ENCODE measurements at regions not wholly inside any gene's neighbourhood (a gene's known extent, or its start where the extent isn't known, plus 50 kb on each side); places are given as distances from the start of the nearest gene placed in this dataset.

DNA sequence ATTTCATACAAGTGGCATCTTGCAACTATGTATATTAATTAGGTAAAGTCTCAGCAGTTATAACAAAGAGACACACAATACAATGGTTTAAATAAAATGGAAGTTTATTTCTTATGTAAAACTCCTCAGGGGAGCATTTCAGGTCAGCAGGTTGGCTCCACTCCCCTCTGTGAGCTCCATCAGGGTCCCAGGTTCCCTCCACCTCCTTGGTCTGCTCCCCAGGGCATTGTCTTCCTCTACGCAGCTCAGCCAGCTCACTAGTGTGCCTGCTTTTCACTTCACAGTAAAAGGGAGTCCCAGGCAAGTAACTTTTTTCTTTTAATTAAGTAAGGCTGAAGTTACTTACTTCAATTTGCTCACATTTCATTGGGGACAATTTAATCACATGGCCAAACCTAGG, 135.3 kb upstream of the FNDC3A start:
- TF ChIP-seq YY1 (IDR thresholded peaks at IDR 0.05; ENCODE audit: low read depth) (no peak), MEF2A (IDR thresholded peaks at IDR 0.05; ENCODE audit: borderline replicate concordance, low read depth) (no peak), RFX5 (IDR thresholded peaks at IDR 0.05; ENCODE audit: low read length) (no peak), POLR2AphosphoS5 (IDR thresholded peaks at IDR 0.05; ENCODE audit: low read depth, low read length) (no peak), FOXM1 (IDR thresholded peaks at IDR 0.05; ENCODE audit: low read depth) (no peak), GABPA (IDR thresholded peaks at IDR 0.05; ENCODE audit: low read depth) (no peak), RAD21 (IDR thresholded peaks at IDR 0.05; ENCODE audit: low read length) (no peak), NRF1 (IDR thresholded peaks at IDR 0.05; ENCODE audit: low read depth, low read length) (no peak), ELF1 (IDR thresholded peaks at IDR 0.05) (no peak)
- TF ChIP-seq, protein P1, sequence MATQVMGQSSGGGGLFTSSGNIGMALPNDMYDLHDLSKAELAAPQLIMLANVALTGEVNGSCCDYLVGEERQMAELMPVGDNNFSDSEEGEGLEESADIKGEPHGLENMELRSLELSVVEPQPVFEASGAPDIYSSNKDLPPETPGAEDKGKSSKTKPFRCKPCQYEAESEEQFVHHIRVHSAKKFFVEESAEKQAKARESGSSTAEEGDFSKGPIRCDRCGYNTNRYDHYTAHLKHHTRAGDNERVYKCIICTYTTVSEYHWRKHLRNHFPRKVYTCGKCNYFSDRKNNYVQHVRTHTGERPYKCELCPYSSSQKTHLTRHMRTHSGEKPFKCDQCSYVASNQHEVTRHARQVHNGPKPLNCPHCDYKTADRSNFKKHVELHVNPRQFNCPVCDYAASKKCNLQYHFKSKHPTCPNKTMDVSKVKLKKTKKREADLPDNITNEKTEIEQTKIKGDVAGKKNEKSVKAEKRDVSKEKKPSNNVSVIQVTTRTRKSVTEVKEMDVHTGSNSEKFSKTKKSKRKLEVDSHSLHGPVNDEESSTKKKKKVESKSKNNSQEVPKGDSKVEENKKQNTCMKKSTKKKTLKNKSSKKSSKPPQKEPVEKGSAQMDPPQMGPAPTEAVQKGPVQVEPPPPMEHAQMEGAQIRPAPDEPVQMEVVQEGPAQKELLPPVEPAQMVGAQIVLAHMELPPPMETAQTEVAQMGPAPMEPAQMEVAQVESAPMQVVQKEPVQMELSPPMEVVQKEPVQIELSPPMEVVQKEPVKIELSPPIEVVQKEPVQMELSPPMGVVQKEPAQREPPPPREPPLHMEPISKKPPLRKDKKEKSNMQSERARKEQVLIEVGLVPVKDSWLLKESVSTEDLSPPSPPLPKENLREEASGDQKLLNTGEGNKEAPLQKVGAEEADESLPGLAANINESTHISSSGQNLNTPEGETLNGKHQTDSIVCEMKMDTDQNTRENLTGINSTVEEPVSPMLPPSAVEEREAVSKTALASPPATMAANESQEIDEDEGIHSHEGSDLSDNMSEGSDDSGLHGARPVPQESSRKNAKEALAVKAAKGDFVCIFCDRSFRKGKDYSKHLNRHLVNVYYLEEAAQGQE (IDR thresholded peaks at IDR 0.05; ENCODE audit: low read depth, low read length), result no peak
- TF ChIP-seq, protein P2, sequence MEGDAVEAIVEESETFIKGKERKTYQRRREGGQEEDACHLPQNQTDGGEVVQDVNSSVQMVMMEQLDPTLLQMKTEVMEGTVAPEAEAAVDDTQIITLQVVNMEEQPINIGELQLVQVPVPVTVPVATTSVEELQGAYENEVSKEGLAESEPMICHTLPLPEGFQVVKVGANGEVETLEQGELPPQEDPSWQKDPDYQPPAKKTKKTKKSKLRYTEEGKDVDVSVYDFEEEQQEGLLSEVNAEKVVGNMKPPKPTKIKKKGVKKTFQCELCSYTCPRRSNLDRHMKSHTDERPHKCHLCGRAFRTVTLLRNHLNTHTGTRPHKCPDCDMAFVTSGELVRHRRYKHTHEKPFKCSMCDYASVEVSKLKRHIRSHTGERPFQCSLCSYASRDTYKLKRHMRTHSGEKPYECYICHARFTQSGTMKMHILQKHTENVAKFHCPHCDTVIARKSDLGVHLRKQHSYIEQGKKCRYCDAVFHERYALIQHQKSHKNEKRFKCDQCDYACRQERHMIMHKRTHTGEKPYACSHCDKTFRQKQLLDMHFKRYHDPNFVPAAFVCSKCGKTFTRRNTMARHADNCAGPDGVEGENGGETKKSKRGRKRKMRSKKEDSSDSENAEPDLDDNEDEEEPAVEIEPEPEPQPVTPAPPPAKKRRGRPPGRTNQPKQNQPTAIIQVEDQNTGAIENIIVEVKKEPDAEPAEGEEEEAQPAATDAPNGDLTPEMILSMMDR (IDR thresholded peaks at IDR 0.05), result no peak
